Liver (tissue), 6 donors: ENCODE measurements at regions not wholly inside any gene's neighbourhood (a gene's known extent, or its start where the extent isn't known, plus 50 kb on each side); places are given as distances from the start of the nearest gene placed in this dataset.
"Not testable (repeated sequence)": the region's sequence is repeated elsewhere in the genome, so short reads cannot be mapped to it uniquely, and the experiment has no call there.

ENCODE experiments used
- DNase-seq: peaks from one replicate; pipeline ENCODE4 v3.0.0-alpha.2; 2017; ENCODE audit warnings: low spot score
- H3K27ac ChIP-seq, 2 donors: one replicate each; pipeline ENCODE4 v1.7.0; 2013; ENCODE audit warnings: inconsistent platforms in 2 of 2, low read length in 2 of 2, control low read depth in 1 of 2, low read depth in 1 of 2, mild to moderate bottlenecking in 1 of 2
- H3K27me3 ChIP-seq, 4 donors: one replicate each; pipeline versions ENCODE4 v1.6.1 to v1.7.0; 2013; ENCODE audit warnings: low read length in 3 of 4, inconsistent platforms in 1 of 4, mild to moderate bottlenecking in 1 of 4, moderate library complexity in 1 of 4; ENCODE audit not compliant: control insufficient read depth in 4 of 4, insufficient read depth in 4 of 4
- H3K36me3 ChIP-seq, 4 donors: one replicate each; pipeline versions ENCODE4 v1.6.1 to v1.7.0; 2013; ENCODE audit warnings: low read length in 3 of 4, mild to moderate bottlenecking in 3 of 4, low read depth in 1 of 4, moderate library complexity in 1 of 4; ENCODE audit not compliant: control insufficient read depth in 4 of 4, insufficient read depth in 3 of 4
- H3K4me1 ChIP-seq, 4 donors: one replicate each; pipeline versions ENCODE4 v1.6.1 to v1.7.0; 2013; ENCODE audit warnings: low read length in 3 of 4, mild to moderate bottlenecking in 3 of 4, moderate library complexity in 1 of 4; ENCODE audit not compliant: control insufficient read depth in 4 of 4, insufficient read depth in 4 of 4
- H3K4me3 ChIP-seq, 3 donors: one replicate each; pipeline versions ENCODE4 v1.6.1 to v1.7.0; 2013; ENCODE audit warnings: low read length in 3 of 3, control low read depth in 1 of 3, low read depth in 1 of 3, mild to moderate bottlenecking in 1 of 3
- H3K9ac ChIP-seq, 2 donors: one replicate each; pipeline ENCODE4 v1.7.0; 2013; ENCODE audit warnings: low read length in 2 of 2, mild to moderate bottlenecking in 2 of 2, moderate library complexity in 2 of 2, control low read depth in 1 of 2, low read depth in 1 of 2
- H3K9me3 ChIP-seq, 4 donors: one replicate each; pipeline versions ENCODE4 v1.6.1 to v1.7.0; 2013; ENCODE audit warnings: low read length in 3 of 4; ENCODE audit not compliant: control insufficient read depth in 4 of 4
- WGBS: extraction: QIAGEN DNeasy Blood & Tissue Kit; methylation state at CpG from one replicate; pipeline ENCODE4 v1.1.7; 2013; 5-methylcytosine and 5-hydroxymethylcytosine counted together
- donor health status: healthy.
- donor health status: healthy.
- donor health status: healthy.

DNA sequence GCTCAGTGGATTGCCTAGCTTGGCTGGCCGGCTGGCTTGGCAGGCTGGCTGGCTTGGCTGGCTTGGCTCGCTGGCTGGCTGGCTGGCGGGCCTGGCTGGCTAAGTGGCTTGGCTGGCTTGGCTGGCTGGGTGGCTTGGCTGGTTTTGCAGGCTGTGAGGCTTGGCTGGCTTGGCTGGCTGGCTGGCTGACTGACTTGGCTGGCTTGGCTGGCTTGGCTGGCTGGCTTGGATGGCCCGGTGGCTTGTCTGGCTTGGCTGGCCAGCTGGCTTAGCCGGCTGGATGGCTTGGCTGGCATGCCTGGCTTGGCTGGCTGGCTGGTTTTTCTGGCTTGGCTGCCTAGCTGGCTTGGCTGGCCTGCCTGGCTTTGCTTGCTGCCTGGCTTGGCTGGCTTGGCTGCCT is 2831.4 kb downstream of the RPIA start:
- not testable (repeated sequence) for H3K9me3 ChIP-seq, H3K27ac ChIP-seq, H3K4me3 ChIP-seq, H3K9ac ChIP-seq, H3K4me1 ChIP-seq, H3K36me3 ChIP-seq, DNase-seq, H3K27me3 ChIP-seq
- WGBS: 67% methylated on average over 2 of the region's 5 CpGs

DNA sequence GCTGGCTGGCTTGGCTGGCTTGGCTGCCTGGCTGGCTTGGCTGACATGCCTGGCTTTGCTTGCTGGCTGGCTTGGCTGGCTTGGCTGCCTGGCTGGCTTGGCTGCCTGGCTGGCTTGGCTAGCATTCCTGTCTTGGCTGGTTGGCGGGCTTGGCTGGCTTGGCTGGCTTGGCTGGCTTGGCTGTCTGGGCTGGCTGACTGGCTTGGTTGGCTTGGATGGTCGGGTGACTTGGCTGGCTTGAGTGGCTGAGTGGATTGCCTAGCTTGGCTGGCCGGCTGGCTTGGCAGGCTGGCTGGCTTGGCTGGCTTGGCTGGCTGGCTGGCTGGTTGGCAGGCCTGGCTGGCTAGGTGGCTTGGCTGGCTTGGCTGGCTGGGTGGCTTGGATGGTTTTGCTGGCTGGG is 2832.3 kb downstream of the RPIA start:
- H3K27ac ChIP-seq, H3K4me3 ChIP-seq, H3K9ac ChIP-seq, H3K27me3 ChIP-seq, H3K9me3 ChIP-seq, H3K36me3 ChIP-seq, H3K4me1 ChIP-seq, DNase-seq: not testable (repeated sequence)
- WGBS: 57% methylated on average over 3 of the region's 3 CpGs

DNA sequence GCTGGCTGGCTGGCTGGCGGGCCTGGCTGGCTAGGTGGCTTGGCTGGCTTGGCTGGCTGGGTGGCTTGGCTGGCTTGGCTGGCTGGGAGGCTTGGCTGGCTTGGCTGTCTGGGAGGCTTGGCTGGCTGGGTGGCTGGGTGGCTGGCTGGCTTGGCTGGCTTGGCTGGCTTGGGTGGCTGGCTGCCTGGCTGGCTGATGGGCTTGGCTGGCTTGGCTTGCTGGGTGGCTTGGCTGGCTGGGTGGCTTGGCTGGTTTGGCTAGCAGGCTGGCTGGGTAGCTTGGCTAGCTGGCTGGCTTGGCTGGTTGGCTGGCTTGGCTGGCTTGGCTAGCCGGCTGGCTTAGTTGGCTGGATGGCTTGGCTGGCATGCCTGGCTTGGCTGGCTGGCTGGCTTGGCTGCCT is 2834.1 kb downstream of the RPIA start:
- WGBS: 72% methylated on average over 1 of the region's 2 CpGs
- not testable (repeated sequence) for H3K9me3 ChIP-seq, DNase-seq, H3K27ac ChIP-seq, H3K4me3 ChIP-seq, H3K9ac ChIP-seq, H3K27me3 ChIP-seq, H3K4me1 ChIP-seq, H3K36me3 ChIP-seq

GRCh38 chr2:91526083-91526482 is 2834.6 kb downstream of the RPIA start:
- not testable (repeated sequence) for H3K36me3 ChIP-seq, H3K9ac ChIP-seq, H3K4me1 ChIP-seq, DNase-seq, H3K9me3 ChIP-seq, H3K4me3 ChIP-seq, H3K27ac ChIP-seq, H3K27me3 ChIP-seq
- 71% methylated on average over 2 of the region's 5 CpGs for WGBS

DNA sequence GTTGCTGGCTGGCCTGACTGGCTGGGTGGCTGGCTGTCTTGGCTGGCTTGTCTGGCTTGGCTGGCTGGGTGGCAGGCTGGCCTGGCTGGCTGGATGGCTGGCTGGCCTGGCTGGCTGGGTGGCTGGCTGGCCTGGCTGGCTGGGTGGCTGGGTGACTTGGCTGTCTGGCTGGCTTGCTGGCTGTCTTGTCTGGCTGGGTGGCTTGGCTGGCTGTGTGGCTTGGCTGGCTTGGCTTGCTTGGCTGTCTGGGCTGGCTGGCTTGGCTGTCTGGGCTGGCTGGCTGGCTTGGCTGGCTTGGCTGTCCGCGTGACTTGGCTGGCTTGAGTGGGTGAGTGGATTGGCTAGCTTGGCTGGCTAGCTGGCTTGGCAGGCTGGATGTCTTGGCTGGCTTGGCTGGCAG is 2835.6 kb downstream of the RPIA start:
- H3K36me3 ChIP-seq, H3K27me3 ChIP-seq, H3K4me3 ChIP-seq, H3K9me3 ChIP-seq, H3K4me1 ChIP-seq, H3K27ac ChIP-seq, H3K9ac ChIP-seq: not testable (repeated sequence)
- peak; percentile 27 for DNase-seq
- 69% methylated on average over 2 of the region's 2 CpGs for WGBS

DNA sequence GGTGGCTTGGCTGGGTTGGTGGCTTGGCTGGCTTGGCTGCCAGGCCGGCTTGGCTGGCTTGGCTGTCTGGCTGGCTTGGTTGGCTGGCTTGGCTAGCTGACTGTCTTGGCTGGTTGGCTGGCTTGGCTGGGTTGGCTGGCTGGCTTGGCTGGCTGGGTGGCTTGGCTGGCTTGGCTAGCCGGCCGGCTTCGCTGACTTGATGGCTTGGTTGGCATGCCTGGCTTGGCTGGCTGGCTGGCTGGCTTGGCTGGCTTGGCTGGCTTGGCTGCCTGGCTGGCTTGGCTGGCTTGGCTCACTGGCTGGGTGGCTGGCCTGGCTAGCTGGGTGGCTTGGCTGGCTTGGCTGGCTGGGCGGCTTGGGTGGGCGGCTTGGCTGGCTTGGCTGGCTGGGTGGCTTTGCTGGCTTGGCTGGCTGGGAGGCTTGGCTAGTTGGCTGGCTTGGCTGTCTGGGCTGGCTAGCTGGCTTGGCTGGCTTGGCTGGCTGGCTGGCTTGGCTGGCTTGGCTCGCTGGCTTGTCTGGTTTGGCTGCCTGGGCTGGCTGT is 2836.1 kb downstream of the RPIA start:
- H3K9me3 ChIP-seq, H3K4me1 ChIP-seq, H3K27me3 ChIP-seq, H3K4me3 ChIP-seq, H3K36me3 ChIP-seq, H3K9ac ChIP-seq, H3K27ac ChIP-seq: not testable (repeated sequence)
- peak; percentile 32 for DNase-seq
- 86% methylated on average over 7 of the region's 7 CpGs for WGBS

- H3K36me3 ChIP-seq, H3K4me3 ChIP-seq, H3K9ac ChIP-seq, H3K4me1 ChIP-seq, H3K9me3 ChIP-seq, H3K27me3 ChIP-seq, H3K27ac ChIP-seq: not testable (repeated sequence)
- 72% methylated on average over 2 of the region's 2 CpGs for WGBS
- DNase-seq: peak; percentile 20
Observed at GRCh38 chr2:91528361-91528760, 2836.9 kb downstream of the RPIA start.

DNA sequence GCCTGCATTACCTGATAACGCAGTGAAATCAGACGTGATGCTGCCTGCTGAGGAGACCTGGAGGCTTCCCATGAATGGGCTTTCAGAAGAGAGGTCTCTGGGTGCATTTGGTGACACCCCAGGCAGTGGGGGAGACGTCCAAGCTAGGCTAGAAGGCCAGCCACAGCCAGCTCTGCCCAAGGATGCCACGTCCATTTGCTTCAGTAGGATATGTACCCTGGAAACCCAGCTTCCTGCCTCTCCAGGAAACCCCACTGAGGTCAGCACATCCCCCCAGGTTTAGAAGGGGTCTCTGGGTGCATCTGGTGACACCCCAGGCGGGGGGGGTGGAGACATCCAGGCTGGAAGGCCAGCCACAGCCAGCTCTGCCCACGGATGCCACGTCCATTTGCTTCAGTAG is 2844.6 kb downstream of the RPIA start:
- H3K36me3 ChIP-seq, DNase-seq, H3K9me3 ChIP-seq, H3K4me3 ChIP-seq, H3K9ac ChIP-seq, H3K4me1 ChIP-seq, H3K27me3 ChIP-seq, H3K27ac ChIP-seq: not testable (repeated sequence)
- 63% methylated on average over 5 of the region's 7 CpGs for WGBS

DNA sequence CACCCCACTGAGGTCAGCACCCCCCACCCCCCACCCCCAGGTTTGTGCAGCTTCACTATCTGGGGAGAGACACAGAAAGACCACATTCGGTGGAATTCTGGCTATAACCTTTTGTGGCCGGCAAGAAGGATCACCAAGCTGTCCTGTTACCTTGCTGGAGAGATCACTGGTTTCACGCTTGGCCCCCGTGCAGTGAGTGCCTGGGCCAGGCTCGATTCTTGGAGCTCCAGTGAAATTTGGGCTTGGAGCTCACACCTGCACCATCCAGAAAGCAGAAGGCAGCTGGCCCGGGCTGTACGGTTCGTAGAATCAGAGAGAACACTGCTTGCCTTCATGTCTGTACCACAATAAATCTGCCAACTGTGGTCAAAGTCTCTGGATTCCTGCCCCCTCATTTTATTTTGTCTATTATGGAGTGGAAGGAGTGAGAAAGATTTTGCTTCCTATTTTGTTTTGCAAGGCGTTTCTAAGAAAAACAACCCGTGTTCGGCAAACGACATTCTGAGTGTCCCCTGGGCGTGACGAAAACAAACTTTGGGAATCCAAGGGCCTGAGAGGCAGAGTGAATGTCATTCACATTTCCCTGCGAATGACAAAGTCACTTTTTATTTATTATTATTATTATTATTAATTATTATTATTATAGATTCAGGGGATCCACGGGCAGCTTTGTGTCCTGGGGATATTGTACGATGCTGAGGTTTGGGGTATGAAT is 2845.2 kb downstream of the RPIA start:
- not testable (repeated sequence) for H3K4me3 ChIP-seq, DNase-seq, H3K9me3 ChIP-seq, H3K4me1 ChIP-seq, H3K27ac ChIP-seq, H3K9ac ChIP-seq, H3K36me3 ChIP-seq, H3K27me3 ChIP-seq
- WGBS: 77% methylated on average over 12 of the region's 17 CpGs
